H1 (cell line): ENCODE measurements at regions not wholly inside any gene's neighbourhood (a gene's known extent, or its start where the extent isn't known, plus 50 kb on each side); places are given as distances from the start of the nearest gene placed in this dataset.

Experiments
- CTCF ChIA-PET: fragments of 300-600 bp; sonication (Branson Sonifier 250); formaldehyde crosslinking; loops from one replicate; lab custom pipeline; 2021; ENCODE audit not compliant: partially characterized antibody; lab: Charles Lee
- POLR2A ChIA-PET: fragments of 300-600 bp; sonication (Branson Sonifier 250); formaldehyde crosslinking; loops from one replicate; lab custom pipeline; 2021; ENCODE audit warnings: inconsistent platforms; ENCODE audit not compliant: partially characterized antibody; lab: Charles Lee
- DNase-seq, 2 experiments: peaks; one replicate each; pipeline versions ENCODE4 v3.0.0 to v3.0.0-alpha.2; 2010 to 2022; ENCODE audit warnings: low spot score in 2 of 2, low read depth in 1 of 2, mixed read lengths in 1 of 2
- FAIRE-seq: peaks from 2 replicates; lab custom pipeline; 2011; peaks lifted over from hg19 to GRCh38; lab: Jason Lieb, UNC
- H2AFZ ChIP-seq: 2 replicates; pipeline ENCODE4 v1.8.1; 2012; ENCODE audit warnings: low read length, inconsistent platforms
- H2AK5ac ChIP-seq: 2 replicates; pipeline ENCODE4 v1.6.1; 2013; ENCODE audit warnings: low read depth, low read length
- H2BK120ac ChIP-seq: replicated peaks from 2 replicates; pipeline ENCODE3; 2013; ENCODE audit warnings: low read depth, low read length, inconsistent platforms
- H2BK12ac ChIP-seq: 2 replicates; pipeline ENCODE4 v1.6.1; 2013; ENCODE audit warnings: low read depth, low read length
- H2BK15ac ChIP-seq: 2 replicates; pipeline ENCODE4 v1.6.1; 2013; ENCODE audit warnings: low read length
- H2BK20ac ChIP-seq: 2 replicates; pipeline ENCODE4 v1.6.1; 2013; ENCODE audit warnings: low read length
- H2BK5ac ChIP-seq: 2 replicates; pipeline ENCODE4 v1.6.1; 2013; ENCODE audit warnings: low read depth, low read length
- H3K14ac ChIP-seq: 2 replicates; pipeline ENCODE4 v1.6.1; 2013; ENCODE audit warnings: inconsistent platforms; ENCODE audit not compliant: insufficient read length
- H3K18ac ChIP-seq: 2 replicates; pipeline ENCODE4 v1.6.1; 2013; ENCODE audit warnings: low read length; ENCODE audit errors: extremely low read depth
- H3K23ac ChIP-seq: 2 replicates; pipeline ENCODE4 v1.6.1; 2013; ENCODE audit warnings: inconsistent platforms; ENCODE audit not compliant: insufficient read length
- H3K23me2 ChIP-seq: 2 replicates; pipeline ENCODE4 v1.6.1; 2013; ENCODE audit warnings: low read depth, low read length
- H3K27ac ChIP-seq: 2 replicates; pipeline ENCODE4 v1.6.1; 2011; ENCODE audit warnings: low read depth, low read length, inconsistent platforms
- H3K27me3 ChIP-seq, 4 experiments: replicated peaks in 1 of 4; 1 replicate in 1 of 4; 2 replicates in 3 of 4; pipeline versions ENCODE4 v1.6.1 to v1.8.1; 2011 to 2013; ENCODE audit warnings: low read length in 3 of 4, mild to moderate bottlenecking in 3 of 4, inconsistent platforms in 2 of 4, mixed read lengths in 2 of 4, moderate library complexity in 1 of 4; ENCODE audit not compliant: control insufficient read depth in 3 of 4, insufficient read depth in 3 of 4; ENCODE audit errors: extremely low read depth in 1 of 4
- H3K36me3 ChIP-seq, 4 experiments: 2 replicates each; pipeline versions ENCODE4 v1.6.1 to v1.8.1; 2011 to 2013; ENCODE audit warnings: mild to moderate bottlenecking in 4 of 4, low read length in 3 of 4, moderate library complexity in 2 of 4, control low read depth in 1 of 4, inconsistent platforms in 1 of 4; ENCODE audit not compliant: insufficient read depth in 4 of 4, control insufficient read depth in 2 of 4
- H3K4ac ChIP-seq: replicated peaks from 2 replicates; pipeline ENCODE3; 2013; ENCODE audit warnings: low read length, low read depth, mixed read lengths, inconsistent platforms; ENCODE audit not compliant: insufficient read length
- H3K4me1 ChIP-seq, 4 experiments: replicated peaks in 1 of 4; 1 replicate in 1 of 4; 2 replicates in 3 of 4; pipeline versions ENCODE4 v1.6.1 to v1.8.1; 2011 to 2013; ENCODE audit warnings: low read length in 3 of 4, inconsistent platforms in 2 of 4, mixed read lengths in 1 of 4; ENCODE audit not compliant: insufficient read depth in 4 of 4, control insufficient read depth in 3 of 4
- H3K4me2 ChIP-seq, 2 experiments: 2 replicates each; pipeline versions ENCODE4 v1.6.1 to v1.8.1; 2011 to 2013; ENCODE audit warnings: low read depth in 2 of 2, low read length in 2 of 2, control low read depth in 1 of 2, inconsistent platforms in 1 of 2, mild to moderate bottlenecking in 1 of 2; ENCODE audit not compliant: insufficient read depth in 1 of 2
- H3K4me3 ChIP-seq, 4 experiments: fragments of 200-600, 300-600 bp in 1 of 4; sonication (generic), shearing (Covaris generic), sonication (Bioruptor Twin) in 1 of 4; 2 replicates each; pipeline versions ENCODE4 v1.5.1 to v1.8.1; 2011 to 2016; ENCODE audit warnings: low read length in 4 of 4, low read depth in 3 of 4, control low read depth in 2 of 4, inconsistent platforms in 2 of 4, mild to moderate bottlenecking in 2 of 4, mixed read lengths in 1 of 4, moderate library complexity in 1 of 4; ENCODE audit not compliant: insufficient read depth in 2 of 4; ENCODE audit errors: extremely low read depth in 1 of 4
- H3K56ac ChIP-seq: replicated peaks from 2 replicates; pipeline ENCODE3; 2013; ENCODE audit warnings: low read depth, mild to moderate bottlenecking, mixed read lengths, low read length, inconsistent platforms; ENCODE audit not compliant: insufficient read length
- H3K79me1 ChIP-seq: 2 replicates; pipeline ENCODE4 v1.6.1; 2013; ENCODE audit warnings: low read depth, low read length, control low read depth
- H3K79me2 ChIP-seq, 2 experiments: 2 replicates each; pipeline versions ENCODE4 v1.6.1 to v1.8.1; 2012 to 2013; ENCODE audit warnings: low read length in 2 of 2, mild to moderate bottlenecking in 2 of 2, inconsistent platforms in 1 of 2; ENCODE audit not compliant: insufficient read depth in 2 of 2, control insufficient read depth in 1 of 2
- H3K9ac ChIP-seq, 4 experiments: replicated peaks in 1 of 4; 1 replicate in 1 of 4; 2 replicates in 3 of 4; pipeline versions ENCODE4 v1.6.1 to v1.8.1; 2011 to 2013; ENCODE audit warnings: low read depth in 3 of 4, low read length in 3 of 4, control low read depth in 2 of 4, mild to moderate bottlenecking in 2 of 4, moderate library complexity in 2 of 4, inconsistent platforms in 1 of 4; ENCODE audit errors: extremely low read depth in 1 of 4
- H3K9me3 ChIP-seq, 2 experiments: 2 replicates each; pipeline versions ENCODE4 v1.6.1 to v1.8.1; 2012 to 2013; ENCODE audit warnings: mild to moderate bottlenecking in 2 of 2, moderate library complexity in 2 of 2, control low read depth in 1 of 2, inconsistent platforms in 1 of 2, low read depth in 1 of 2, low read length in 1 of 2, mixed read lengths in 1 of 2; ENCODE audit not compliant: insufficient read depth in 2 of 2
- H4K20me1 ChIP-seq, 2 experiments: replicated peaks in 1 of 2; 2 replicates each; pipeline versions ENCODE3 to v1.8.1; 2011 to 2013; ENCODE audit warnings: inconsistent platforms in 2 of 2, low read length in 2 of 2, mild to moderate bottlenecking in 1 of 2; ENCODE audit not compliant: insufficient read depth in 2 of 2, control insufficient read depth in 1 of 2
- H4K5ac ChIP-seq: 2 replicates; pipeline ENCODE4 v1.6.1; 2013; ENCODE audit warnings: low read length, low read depth, mixed read lengths, inconsistent platforms; ENCODE audit not compliant: insufficient read length
- H4K8ac ChIP-seq: 2 replicates; pipeline ENCODE4 v1.8.0; 2013; ENCODE audit warnings: mild to moderate bottlenecking, moderate library complexity, low read length, inconsistent platforms; ENCODE audit not compliant: insufficient read depth; ENCODE audit errors: extremely low read depth
- H4K91ac ChIP-seq: replicated peaks from 2 replicates; pipeline ENCODE3; 2013; ENCODE audit warnings: low read length, mixed read lengths, inconsistent platforms; ENCODE audit not compliant: insufficient read length
- CBX5 ChIP-seq: fragments of 300-800, 300-1000 bp; sonication (generic); IDR thresholded peaks from 2 replicates; pipeline ENCODE4 v1.7.1; 2016; ENCODE audit warnings: antibody characterized with exemption, low read length, low read depth
- CREB1 ChIP-seq: IDR thresholded peaks from 2 replicates; pipeline ENCODE4 v1.6.1; 2012; ENCODE audit warnings: inconsistent platforms
- EZH2 ChIP-seq: fragments of 200-600 bp; sonication (generic); IDR thresholded peaks from 2 replicates; pipeline ENCODE4 v1.7.1; 2012; ENCODE audit warnings: low read depth, mild to moderate bottlenecking, moderate library complexity, low read length, inconsistent platforms; ENCODE audit not compliant: severe bottlenecking
- GTF2F1 ChIP-seq: IDR thresholded peaks from 2 replicates; pipeline ENCODE4 v1.6.1; 2012; ENCODE audit warnings: low read depth, low read length, improper control_type of control experiment, borderline replicate concordance
- JUN ChIP-seq: IDR thresholded peaks from 2 replicates; pipeline ENCODE4 v1.6.1; 2011; ENCODE audit warnings: low read depth, mild to moderate bottlenecking, improper control_type of control experiment, low read length
- POLR2A ChIP-seq, 2 experiments: IDR thresholded peaks; 1 replicate in 1 of 2; 2 replicates in 1 of 2; pipeline ENCODE4 v1.6.1; 2011; ENCODE audit warnings: low read depth in 2 of 2, low read length in 2 of 2, mild to moderate bottlenecking in 2 of 2; ENCODE audit errors: control extremely low read depth in 1 of 2
- POU5F1 ChIP-seq: IDR thresholded peaks from 2 replicates; pipeline ENCODE4 v1.6.1; 2011; ENCODE audit warnings: low read depth, mild to moderate bottlenecking, low read length, moderate library complexity
- RNF2 ChIP-seq: fragments of 200-900, 300-1000 bp; sonication (generic); IDR thresholded peaks from 2 replicates; pipeline ENCODE4 v1.7.1; 2016; ENCODE audit warnings: borderline replicate concordance, low read depth, mild to moderate bottlenecking, antibody characterized with exemption, low read length; ENCODE audit not compliant: poor library complexity, severe bottlenecking; ENCODE audit errors: missing control alignments
- RXRA ChIP-seq: IDR thresholded peaks from 2 replicates; pipeline ENCODE4 v1.6.1; 2011; ENCODE audit warnings: low read depth, mild to moderate bottlenecking, low read length, moderate library complexity; ENCODE audit not compliant: insufficient read depth
- SP1 ChIP-seq: IDR thresholded peaks from 2 replicates; pipeline ENCODE4 v1.6.1; 2011; ENCODE audit warnings: low read depth, low read length
- SP4 ChIP-seq: IDR thresholded peaks from 2 replicates; pipeline ENCODE4 v1.6.1; 2012; ENCODE audit warnings: low read length, inconsistent platforms
- WGBS, 2 experiments: shearing (Covaris generic) in 1 of 2; methylation state at CpG; one replicate each; pipeline versions ENCODE4 v1.1.6 to v1.1.7; 2013 to 2015; ENCODE audit warnings: low lambda C conversion rate in 2 of 2, mixed read lengths in 2 of 2, inconsistent platforms in 1 of 2, low coverage in 1 of 2, missing lambda C conversion rate in 1 of 2; ENCODE audit not compliant: insufficient replicate concordance in 2 of 2, insufficient coverage in 1 of 2, insufficient read length in 1 of 2; ENCODE audit errors: extremely low coverage in 1 of 2, missing lambda C conversion rate in 1 of 2; 5-methylcytosine and 5-hydroxymethylcytosine counted together
- TF ChIP-seq, protein P1 (sequence below): IDR thresholded peaks from 2 replicates; pipeline ENCODE4 v1.6.1; 2012; ENCODE audit warnings: low read length, inconsistent platforms
- TF ChIP-seq, protein P2 (sequence below): IDR thresholded peaks from 2 replicates; pipeline ENCODE4 v1.6.1; 2011; ENCODE audit warnings: low read depth, mild to moderate bottlenecking, low read length; ENCODE audit not compliant: insufficient read depth

DNA sequence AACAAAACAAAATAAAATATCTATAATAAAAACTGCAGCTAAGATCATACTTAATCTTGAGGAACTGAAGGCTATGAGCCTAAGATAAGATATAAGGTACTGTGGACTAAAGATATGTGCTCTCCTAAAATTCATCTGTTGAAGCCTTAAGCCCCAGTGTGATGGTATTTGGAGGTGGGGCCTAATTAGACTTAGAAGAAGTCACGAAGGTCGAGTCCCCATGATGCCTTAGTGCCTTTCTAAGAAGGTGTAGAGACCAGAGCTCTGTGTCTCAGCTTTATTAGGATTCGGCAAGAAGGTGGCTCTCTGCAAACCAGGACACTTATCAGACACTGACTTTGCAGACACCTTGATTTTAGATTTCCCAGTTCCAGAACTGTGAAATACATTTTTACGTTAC, 622.0 kb upstream of the BRINP3 start:
- CTCF ChIA-PET, result no interaction called here
- H3K27ac ChIP-seq, result no peak overlapping the region
- H4K20me1 ChIP-seq, result no peaks in the 10 kb centered on the region
- no peaks in the 10 kb centered on the region for H3K23me2 ChIP-seq
- no peak overlapping the region for H4K5ac ChIP-seq
- no peak overlapping the region for H3K23ac ChIP-seq
- H4K91ac ChIP-seq, result no peak overlapping the region
- no peaks in the 10 kb centered on the region for H3K27me3 ChIP-seq
- DNase-seq (no peak), FAIRE-seq (no peak)
- no peak overlapping the region for H3K18ac ChIP-seq
- 84% methylated on average over 4 of the region's 4 CpGs; no CpG with 5 or more reads in 1 of the 2 experiments for WGBS, 2 experiments
- no peak overlapping the region for H2BK20ac ChIP-seq
- H3K9me3 ChIP-seq, result no peaks in the 10 kb centered on the region
- H3K4ac ChIP-seq, result no peak overlapping the region
- no peak overlapping the region for H3K14ac ChIP-seq
- H3K4me2 ChIP-seq, result no peak overlapping the region
- H3K4me1 ChIP-seq, result no peaks in the 10 kb centered on the region
- H2BK12ac ChIP-seq, result no peak overlapping the region
- no peak overlapping the region for H2BK5ac ChIP-seq
- H3K36me3 ChIP-seq, result no peaks in the 10 kb centered on the region
- H3K79me2 ChIP-seq, result no peaks in the 10 kb centered on the region
- no peak overlapping the region for H2AK5ac ChIP-seq
- H3K56ac ChIP-seq, result no peak overlapping the region
- H4K8ac ChIP-seq, result no peak overlapping the region
- H3K4me3 ChIP-seq, result no peak overlapping the region
- peak overlapping the region; percentile 97 for H2AFZ ChIP-seq
- no peak overlapping the region for H2BK15ac ChIP-seq
- H3K9ac ChIP-seq, result no peak overlapping the region
- POLR2A ChIA-PET, result no interaction called here
- H3K79me1 ChIP-seq, result no peaks in the 10 kb centered on the region
- no peak overlapping the region for H2BK120ac ChIP-seq
- TF ChIP-seq SP1 (no peak), POLR2A (IDR thresholded peaks at IDR 0.05; ENCODE audit: control extremely low read depth in 1 of 2, low read depth in 2 of 2, low read length in 2 of 2) (no peak), CREB1 (no peak), RXRA (no peak), CBX5 (no peak), POU5F1 (no peak), EZH2 (no peak), SP4 (no peak), RNF2 (no peak), GTF2F1 (no peak), JUN (no peak)
- TF ChIP-seq, protein P1, sequence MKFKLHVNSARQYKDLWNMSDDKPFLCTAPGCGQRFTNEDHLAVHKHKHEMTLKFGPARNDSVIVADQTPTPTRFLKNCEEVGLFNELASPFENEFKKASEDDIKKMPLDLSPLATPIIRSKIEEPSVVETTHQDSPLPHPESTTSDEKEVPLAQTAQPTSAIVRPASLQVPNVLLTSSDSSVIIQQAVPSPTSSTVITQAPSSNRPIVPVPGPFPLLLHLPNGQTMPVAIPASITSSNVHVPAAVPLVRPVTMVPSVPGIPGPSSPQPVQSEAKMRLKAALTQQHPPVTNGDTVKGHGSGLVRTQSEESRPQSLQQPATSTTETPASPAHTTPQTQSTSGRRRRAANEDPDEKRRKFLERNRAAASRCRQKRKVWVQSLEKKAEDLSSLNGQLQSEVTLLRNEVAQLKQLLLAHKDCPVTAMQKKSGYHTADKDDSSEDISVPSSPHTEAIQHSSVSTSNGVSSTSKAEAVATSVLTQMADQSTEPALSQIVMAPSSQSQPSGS, result no peak
- TF ChIP-seq, protein P2, sequence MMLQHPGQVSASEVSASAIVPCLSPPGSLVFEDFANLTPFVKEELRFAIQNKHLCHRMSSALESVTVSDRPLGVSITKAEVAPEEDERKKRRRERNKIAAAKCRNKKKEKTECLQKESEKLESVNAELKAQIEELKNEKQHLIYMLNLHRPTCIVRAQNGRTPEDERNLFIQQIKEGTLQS, result no peak
